Body of pancreas (tissue), 4 donors: ENCODE measurements at regions not wholly inside any gene's neighbourhood (a gene's known extent, or its start where the extent isn't known, plus 50 kb on each side); places are given as distances from the start of the nearest gene placed in this dataset.
A peak's percentile ranks its signal among the peaks of the same experiment; 100 is the strongest.

ENCODE experiments used
- ATAC-seq: fragments of 150-250 bp; one replicate; pipeline ENCODE4 v1.9.1; 2016
- DNase-seq, 4 donors: peaks; one replicate each; pipeline ENCODE4 v3.0.0-alpha.2; 2019
- H3K27ac ChIP-seq, 4 donors: fragments of 200-600 bp; sonication (generic); 1 replicate in 3 of 4; 2 replicates in 1 of 4; pipeline versions ENCODE4 v1.5.1 to v1.6.1; 2016 to 2019; ENCODE audit warnings: mild to moderate bottlenecking in 1 of 4, mixed read lengths in 1 of 4, moderate library complexity in 1 of 4
- H3K27me3 ChIP-seq, 2 donors: fragments of 200-600 bp; sonication (generic); one replicate each; pipeline ENCODE4 v1.6.0; 2016; ENCODE audit warnings: mild to moderate bottlenecking in 1 of 2
- H3K36me3 ChIP-seq, 2 donors: fragments of 200-600 bp; sonication (generic); replicated peaks in 1 of 2; 2 replicates each; pipeline ENCODE4 v1.5.1; 2016; ENCODE audit warnings: low read depth in 2 of 2; ENCODE audit not compliant: insufficient read depth in 1 of 2
- H3K4me1 ChIP-seq: fragments of 200-600 bp; sonication (generic); one replicate; pipeline ENCODE4 v1.6.0; 2016
- H3K4me3 ChIP-seq, 2 donors: fragments of 200-600 bp; sonication (generic); 1 replicate in 1 of 2; 2 replicates in 1 of 2; pipeline ENCODE4 v1.5.1; 2016 to 2019
- H3K9me3 ChIP-seq, 3 donors: fragments of 200-600 bp; sonication (generic); 1 replicate in 2 of 3; 2 replicates in 1 of 3; pipeline ENCODE4 v1.5.1; 2016
- CTCF ChIP-seq, 7 experiments: fragments of 450-650 bp in 4 of 7; fragments of 200-600 bp in 3 of 7; sonication (generic) in 3 of 7; IDR thresholded peaks; one replicate each; pipeline ENCODE4 v1.5.1; 2016 to 2019; ENCODE audit warnings: antibody characterized with exemption in 7 of 7
- POLR2A ChIP-seq, 3 donors: fragments of 450-650 bp; IDR thresholded peaks; one replicate each; pipeline ENCODE4 v1.6.1; 2016; ENCODE audit warnings: antibody characterized with exemption in 3 of 3, mild to moderate bottlenecking in 2 of 3
- WGBS, 2 donors: methylation state at CpG; one replicate each; pipeline ENCODE4 v1.1.5; 2017; 5-methylcytosine and 5-hydroxymethylcytosine counted together
- intact Hi-C: fragments of 100-400 bp; cut with DNase I; formaldehyde crosslinking; loops from one replicate; pipeline ENCODE4 v1.15.1; 2023

GRCh38 chr14:101155575-101155974 lies 252.1 kb upstream of the RTL1 start:
- H3K9me3 ChIP-seq = no peaks in the 10 kb centered on the region
- ATAC-seq (no peak), DNase-seq (no peak)
- H3K27ac ChIP-seq = no peak overlapping the region
- intact Hi-C loops = no loop called here
- no peak overlapping the region for H3K4me3 ChIP-seq
- 59 to 71% methylated on average over 4 of the region's 4 CpGs for WGBS, 2 donors
- H3K4me1 ChIP-seq = no peaks in the 10 kb centered on the region
- H3K36me3 ChIP-seq = no peaks in the 10 kb centered on the region
- no peaks in the 10 kb centered on the region for H3K27me3 ChIP-seq
- TF ChIP-seq POLR2A (IDR thresholded peaks at IDR 0.05) (no peak), CTCF (IDR thresholded peaks at IDR 0.05) (no peak)

GRCh38 chr14:101167428-101167827 lies 263.9 kb upstream of the RTL1 start:
- Histone ChIP-seq H3K36me3 (no peaks in the 10 kb centered on the region), H3K4me3 (no peak overlapping the region), H3K9me3 (no peaks in the 10 kb centered on the region), H3K27me3 (no peaks in the 10 kb centered on the region), H3K27ac (no peak overlapping the region), H3K4me1 (peaks cover 5% of the 10 kb centered on the region)
- 69 to 78% methylated on average over 3 of the region's 3 CpGs for WGBS, 2 donors
- no peak for TF ChIP-seq CTCF (IDR thresholded peaks at IDR 0.05)
- no peak for TF ChIP-seq POLR2A (IDR thresholded peaks at IDR 0.05)
- intact Hi-C loops = no loop called here
- ATAC-seq (no peak), DNase-seq (no peak)

- Histone ChIP-seq H3K9me3 (no peaks in the 10 kb centered on the region), H3K4me1 (peaks cover 5% of the 10 kb centered on the region), H3K27ac (no peak overlapping the region), H3K27me3 (no peaks in the 10 kb centered on the region), H3K36me3 (no peaks in the 10 kb centered on the region), H3K4me3 (no peak overlapping the region)
- intact Hi-C loops = no loop called here
- DNase-seq = no peak
- no peak for TF ChIP-seq POLR2A (IDR thresholded peaks at IDR 0.05)
- no peak for TF ChIP-seq CTCF (IDR thresholded peaks at IDR 0.05)
- ATAC-seq = no peak
- WGBS, 2 donors = 79 to 82% methylated on average over 8 of the region's 8 CpGs
These were observed 265.7 kb upstream of the RTL1 start for GRCh38 chr14:101169267-101169666.

- Histone ChIP-seq H3K9me3 (no peaks in the 10 kb centered on the region), H3K4me3 (no peak overlapping the region), H3K27me3 (no peaks in the 10 kb centered on the region), H3K4me1 (peaks cover 5% of the 10 kb centered on the region), H3K36me3 (no peaks in the 10 kb centered on the region), H3K27ac (no peak overlapping the region)
- TF ChIP-seq CTCF (IDR thresholded peaks at IDR 0.05) = no peak
- TF ChIP-seq POLR2A (IDR thresholded peaks at IDR 0.05) = no peak
- 51 to 55% methylated on average over 2 to 5 of the region's 5 CpGs for WGBS, 2 donors
- DNase-seq (peak; percentile 65 to 80 (median 72)), ATAC-seq (peak; percentile 63)
- intact Hi-C loops = no loop called here
These were observed 268.1 kb upstream of the RTL1 start for GRCh38 chr14:101171650-101172049.

- no peaks in the 10 kb centered on the region for H3K36me3 ChIP-seq
- 76 to 100% methylated on average over 3 to 9 of the region's 9 CpGs for WGBS, 2 donors
- intact Hi-C loops = no loop called here
- peaks cover 5% of the 10 kb centered on the region for H3K4me1 ChIP-seq
- TF ChIP-seq POLR2A (IDR thresholded peaks at IDR 0.05) = no peak
- no peak for TF ChIP-seq CTCF (IDR thresholded peaks at IDR 0.05)
- no peak overlapping the region for H3K4me3 ChIP-seq
- H3K9me3 ChIP-seq = no peaks in the 10 kb centered on the region
- no peaks in the 10 kb centered on the region for H3K27me3 ChIP-seq
- H3K27ac ChIP-seq = no peak overlapping the region
- ATAC-seq = no peak
- no peak for DNase-seq
These were observed 270.4 kb upstream of the RTL1 start for GRCh38 chr14:101173698-101174521.
